ENCODE measurements at regions not wholly inside any gene's neighbourhood (a gene's known extent, or its start where the extent isn't known, plus 50 kb on each side); places are given as distances from the start of the nearest gene placed in this dataset.

DNA sequence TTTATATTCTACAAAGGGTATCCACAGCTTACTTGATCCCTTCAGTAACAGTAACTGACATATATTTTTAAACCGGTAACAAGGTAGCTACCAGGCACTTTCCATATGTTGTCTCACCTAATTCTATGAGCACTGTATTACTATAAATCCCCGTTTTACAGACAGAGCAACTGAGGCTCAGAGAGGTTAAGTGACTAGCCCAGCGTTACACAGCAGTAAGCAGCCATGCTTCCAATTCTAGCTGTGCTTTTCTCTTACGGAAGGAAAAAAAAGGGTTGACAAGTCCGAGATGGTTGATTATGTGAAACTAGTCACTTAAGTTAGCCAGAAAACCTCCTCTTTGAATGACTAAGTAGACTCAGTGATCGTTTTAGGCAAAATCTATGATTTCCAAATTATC lies 187.3 kb upstream of the LHX5 start:
- TF ChIP-seq, protein P1, sequence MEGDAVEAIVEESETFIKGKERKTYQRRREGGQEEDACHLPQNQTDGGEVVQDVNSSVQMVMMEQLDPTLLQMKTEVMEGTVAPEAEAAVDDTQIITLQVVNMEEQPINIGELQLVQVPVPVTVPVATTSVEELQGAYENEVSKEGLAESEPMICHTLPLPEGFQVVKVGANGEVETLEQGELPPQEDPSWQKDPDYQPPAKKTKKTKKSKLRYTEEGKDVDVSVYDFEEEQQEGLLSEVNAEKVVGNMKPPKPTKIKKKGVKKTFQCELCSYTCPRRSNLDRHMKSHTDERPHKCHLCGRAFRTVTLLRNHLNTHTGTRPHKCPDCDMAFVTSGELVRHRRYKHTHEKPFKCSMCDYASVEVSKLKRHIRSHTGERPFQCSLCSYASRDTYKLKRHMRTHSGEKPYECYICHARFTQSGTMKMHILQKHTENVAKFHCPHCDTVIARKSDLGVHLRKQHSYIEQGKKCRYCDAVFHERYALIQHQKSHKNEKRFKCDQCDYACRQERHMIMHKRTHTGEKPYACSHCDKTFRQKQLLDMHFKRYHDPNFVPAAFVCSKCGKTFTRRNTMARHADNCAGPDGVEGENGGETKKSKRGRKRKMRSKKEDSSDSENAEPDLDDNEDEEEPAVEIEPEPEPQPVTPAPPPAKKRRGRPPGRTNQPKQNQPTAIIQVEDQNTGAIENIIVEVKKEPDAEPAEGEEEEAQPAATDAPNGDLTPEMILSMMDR (IDR thresholded peaks at IDR 0.05), result no peak
- no peak for TF ChIP-seq POLR2A (IDR thresholded peaks at IDR 0.05)
